HCT116 (cell line): ENCODE measurements at regions not wholly inside any gene's neighbourhood (a gene's known extent, or its start where the extent isn't known, plus 50 kb on each side); places are given as distances from the start of the nearest gene placed in this dataset.

Experiments
- ATF3 ChIP-seq: IDR thresholded peaks from 2 replicates; pipeline ENCODE4 v1.6.1; 2012
- CTCF ChIP-seq, 3 experiments: fragments of 200-600 bp in 1 of 3; sonication (generic) in 1 of 3; IDR thresholded peaks in 2 of 3; conservative IDR thresholded peaks in 1 of 3; 2 replicates each; pipeline ENCODE4 v1.5.1; 2012 to 2017; ENCODE audit warnings: low read depth in 2 of 3, low read length in 2 of 3, antibody characterized with exemption in 1 of 3, borderline replicate concordance in 1 of 3, control low read depth in 1 of 3, mild to moderate bottlenecking in 1 of 3, mixed read lengths in 1 of 3, mixed run types in 1 of 3, moderate library complexity in 1 of 3; ENCODE audit not compliant: insufficient read depth in 1 of 3
- EZH2 ChIP-seq: fragments of 200-600 bp; sonication (generic); IDR thresholded peaks from 2 replicates; pipeline ENCODE4 v1.6.1; 2017; ENCODE audit warnings: antibody characterized with exemption, mixed run types
- MAX ChIP-seq: IDR thresholded peaks from 2 replicates; pipeline ENCODE4 v1.6.1; 2012
- POLR2A ChIP-seq: IDR thresholded peaks from 2 replicates; pipeline ENCODE4 v1.7.0; 2011; ENCODE audit warnings: borderline replicate concordance; ENCODE audit not compliant: insufficient read depth, insufficient read length; ENCODE audit errors: extremely low read depth
- RAD21 ChIP-seq: IDR thresholded peaks from 2 replicates; pipeline ENCODE4 v1.6.1; 2012; ENCODE audit warnings: low read depth, mild to moderate bottlenecking
- ZBTB33 ChIP-seq: IDR thresholded peaks from 2 replicates; pipeline ENCODE4 v1.6.1; 2011; ENCODE audit warnings: mild to moderate bottlenecking, low read length, moderate library complexity; ENCODE audit not compliant: insufficient replicate concordance; ENCODE audit errors: extremely low read depth

GRCh38 chr5:6220346-6221088 is 157.8 kb downstream of the MED10 start:
- TF ChIP-seq POLR2A, result no peak
- no peak for TF ChIP-seq ZBTB33
- no peak for TF ChIP-seq CTCF (IDR thresholded peaks at IDR 0.05 in 2 of 3, conservative IDR thresholded peaks at IDR 0.05 in 1 of 3; ENCODE audit: borderline replicate concordance in 1 of 3, insufficient read depth in 1 of 3, low read depth in 2 of 3, low read length in 2 of 3)
- no peak for TF ChIP-seq MAX
- TF ChIP-seq RAD21, result no peak
- no peak for TF ChIP-seq EZH2
- TF ChIP-seq ATF3, result no peak
